HG03139 (cell line): ENCODE measurements at regions not wholly inside any gene's neighbourhood (a gene's known extent, or its start where the extent isn't known, plus 50 kb on each side); places are given as distances from the start of the nearest gene placed in this dataset.
"Not testable (repeated sequence)": the region's sequence is repeated elsewhere in the genome, so short reads cannot be mapped to it uniquely, and the experiment has no call there.

Source experiments
- ATAC-seq: cut with Tn5 transposase; IDR thresholded peaks from one replicate; pipeline ENCODE4 v1.9.1; 2021; ENCODE audit not compliant: unreplicated experiment

DNA sequence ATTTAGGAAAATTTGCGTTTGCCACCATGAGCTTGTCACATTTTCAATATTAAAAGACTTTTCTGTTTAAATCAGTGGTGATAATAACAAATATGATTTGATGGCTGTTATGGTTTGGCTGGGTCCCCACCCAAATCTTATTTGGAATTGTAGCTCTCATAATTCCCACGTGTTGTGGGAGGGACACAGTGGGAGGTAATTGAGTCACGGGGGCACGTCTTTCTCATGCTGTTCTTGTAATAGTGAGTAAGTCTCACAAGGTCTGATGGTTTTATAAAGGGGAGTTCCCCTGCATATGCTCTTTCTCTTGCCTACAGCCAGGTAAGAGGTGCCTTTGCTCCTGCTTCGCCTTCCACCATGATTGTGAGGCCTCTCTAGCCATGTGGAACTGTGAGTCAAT is 83.4 kb upstream of the RGPD4 start:
- ATAC-seq, result no peak

- no peak for ATAC-seq
Observed at GRCh38 chr2:107745100-107745499, 81.6 kb upstream of the RGPD4 start.

DNA sequence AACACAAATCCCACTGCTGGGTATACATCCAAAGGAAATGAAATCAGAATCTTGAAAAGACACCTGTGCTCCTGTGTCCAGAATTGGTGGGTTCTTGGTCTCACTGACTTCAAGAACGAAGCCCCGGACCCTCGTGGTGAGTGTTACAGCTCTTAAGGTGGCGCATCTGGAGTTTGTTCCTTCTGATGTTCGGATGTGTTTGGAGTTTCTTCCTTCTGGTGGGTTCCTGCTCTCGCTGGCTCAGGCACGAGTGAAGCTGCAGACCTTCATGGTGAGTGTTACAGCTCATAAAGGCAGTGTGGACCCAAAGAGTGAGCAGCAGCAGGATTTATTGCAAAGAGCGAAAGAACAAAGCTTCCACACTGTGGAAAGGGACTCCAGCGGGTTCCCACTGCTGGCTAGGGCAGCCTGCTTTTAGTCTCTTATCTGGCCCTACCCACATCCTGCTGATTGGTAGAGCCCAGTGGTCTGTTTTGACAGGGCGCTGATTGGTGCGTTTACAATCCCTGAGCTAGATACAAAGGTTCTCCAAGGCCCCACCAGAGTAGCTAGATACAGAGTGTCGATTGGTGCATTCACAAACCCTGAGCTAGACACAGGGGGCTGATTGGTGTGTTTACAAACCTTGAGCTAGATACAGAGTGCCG is 80.0 kb upstream of the RGPD4 start:
- not testable (repeated sequence) for ATAC-seq

DNA sequence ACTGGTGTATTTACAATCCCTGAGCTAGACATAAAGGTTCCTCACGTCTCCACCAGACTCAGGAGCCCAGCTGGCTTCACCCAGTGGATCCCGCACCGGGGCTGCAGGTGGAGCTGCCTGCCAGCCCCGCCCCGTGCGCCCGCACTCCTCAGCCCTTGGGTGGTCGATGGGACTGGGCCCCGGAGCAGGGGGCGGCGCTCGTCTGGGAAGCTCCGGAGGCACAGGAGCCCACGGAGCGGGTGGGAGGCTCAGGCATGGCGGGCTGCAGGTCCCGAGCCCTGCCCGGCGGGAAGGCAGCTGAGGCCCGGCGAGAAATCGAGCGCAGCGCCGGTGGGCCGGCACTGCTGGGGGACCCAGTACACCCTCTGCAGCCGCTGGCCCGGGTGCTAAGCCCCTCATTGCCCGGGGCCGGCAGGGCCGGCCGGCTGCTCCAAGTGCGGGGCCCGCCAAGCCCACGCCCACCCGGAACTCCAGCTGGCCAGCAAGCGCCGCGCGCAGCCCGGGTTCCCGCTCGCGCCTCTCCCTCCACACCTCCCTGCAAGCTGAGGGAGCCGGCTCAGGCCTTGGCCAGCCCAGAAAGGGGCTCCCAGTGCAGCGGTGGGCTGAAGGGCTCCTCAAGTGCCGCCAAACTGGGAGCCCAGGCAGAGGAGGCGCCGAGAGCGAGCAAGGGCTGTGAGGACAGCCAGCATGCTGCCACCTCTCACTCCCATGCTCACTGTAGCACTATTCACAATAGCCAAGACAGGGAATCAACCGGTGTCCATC is 79.3 kb upstream of the RGPD4 start:
- not testable (repeated sequence) for ATAC-seq

- ATAC-seq, result no peak
Observed at GRCh38 chr2:107747964-107748583, 78.6 kb upstream of the RGPD4 start.

DNA sequence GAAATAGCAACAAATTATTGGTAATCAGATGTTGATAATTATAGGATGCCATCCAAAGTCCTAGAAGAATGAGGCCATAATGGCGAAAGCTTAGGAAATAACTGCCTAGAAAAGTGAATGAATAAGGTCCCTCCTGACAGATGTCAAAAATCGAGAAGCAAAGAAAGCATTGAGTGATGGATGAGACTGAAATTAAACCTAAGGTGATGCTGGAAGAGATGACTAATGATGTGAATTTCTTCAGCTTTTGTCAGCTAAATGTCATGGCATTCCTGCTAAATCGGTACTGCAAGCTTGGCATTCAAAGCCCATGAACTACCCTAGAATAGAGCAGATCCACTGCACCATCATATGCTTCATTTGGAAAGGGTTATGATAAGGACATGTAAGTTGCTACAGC is 74.8 kb upstream of the RGPD4 start:
- ATAC-seq, result no peak

DNA sequence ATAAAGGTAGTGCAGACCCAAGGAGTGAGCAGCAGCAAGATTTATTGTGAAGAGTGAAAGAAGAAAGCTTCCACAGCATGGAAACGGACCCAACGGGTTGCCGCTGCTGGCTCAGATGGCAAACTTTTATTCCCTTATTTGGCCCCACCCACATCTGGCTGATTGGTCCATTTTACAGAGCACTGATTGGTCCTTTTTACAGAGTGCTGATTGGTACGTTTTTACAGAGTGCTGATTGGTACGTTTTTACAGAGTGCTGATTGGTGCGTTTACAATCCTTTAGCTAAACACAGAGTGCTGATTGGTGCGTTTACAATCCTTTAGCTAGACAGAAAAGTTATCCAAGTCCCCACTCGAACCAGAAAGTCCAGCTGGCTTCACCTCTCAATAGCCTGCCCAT is 72.9 kb upstream of the RGPD4 start:
- ATAC-seq, result not testable (repeated sequence)

DNA sequence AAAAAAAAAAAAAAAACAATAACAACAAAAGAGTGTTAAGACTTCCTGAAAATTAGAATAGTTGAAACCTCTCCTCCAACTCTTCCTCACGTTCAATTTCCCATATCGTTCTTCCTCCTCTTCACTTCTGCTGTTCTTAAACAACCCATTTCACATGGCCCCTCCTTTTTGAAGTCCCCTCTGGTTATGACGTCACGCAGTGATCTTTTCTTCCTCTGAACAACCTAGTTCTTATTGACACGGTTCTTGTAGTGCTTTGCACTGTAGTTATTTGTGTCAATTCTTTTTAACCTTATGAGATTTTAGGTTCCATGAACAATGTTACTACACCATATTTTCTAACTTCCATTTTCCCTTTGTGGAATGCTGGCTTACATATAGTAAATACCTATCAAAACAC is 69.5 kb upstream of the RGPD4 start:
- no peak for ATAC-seq

DNA sequence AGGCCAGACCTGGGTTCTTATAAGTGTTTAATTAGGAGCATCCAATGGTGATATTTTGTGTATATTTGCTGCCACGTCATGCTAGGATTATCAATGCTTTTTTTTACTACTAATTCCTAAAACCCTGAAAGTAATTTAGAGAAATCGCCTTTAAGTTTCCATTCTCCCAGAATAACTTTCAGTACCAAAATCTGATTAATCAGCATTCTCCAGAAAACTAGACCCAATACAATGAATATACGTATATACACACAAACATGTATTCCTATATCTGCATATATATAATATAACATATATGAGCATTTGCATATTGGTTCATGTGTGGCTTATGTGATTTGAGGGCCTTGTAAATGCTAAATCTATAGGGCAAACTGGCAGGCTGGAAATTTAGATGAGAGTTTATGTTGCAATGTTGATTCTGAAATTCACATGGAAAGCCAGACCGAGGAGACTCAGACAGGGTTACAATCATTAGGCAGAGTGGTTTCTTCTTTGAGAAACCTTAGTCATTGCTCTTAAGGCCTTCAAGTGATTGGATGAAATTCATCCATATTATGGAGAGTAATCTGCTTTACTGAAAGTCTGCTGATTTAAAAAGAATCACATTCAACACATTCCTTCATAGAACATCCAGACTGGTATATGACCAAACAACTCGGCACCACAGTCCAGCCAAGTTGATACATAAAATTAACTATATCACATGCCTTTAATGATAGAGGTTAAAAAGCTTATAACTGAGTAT is 65.9 kb upstream of the RGPD4 start:
- ATAC-seq, result no peak

DNA sequence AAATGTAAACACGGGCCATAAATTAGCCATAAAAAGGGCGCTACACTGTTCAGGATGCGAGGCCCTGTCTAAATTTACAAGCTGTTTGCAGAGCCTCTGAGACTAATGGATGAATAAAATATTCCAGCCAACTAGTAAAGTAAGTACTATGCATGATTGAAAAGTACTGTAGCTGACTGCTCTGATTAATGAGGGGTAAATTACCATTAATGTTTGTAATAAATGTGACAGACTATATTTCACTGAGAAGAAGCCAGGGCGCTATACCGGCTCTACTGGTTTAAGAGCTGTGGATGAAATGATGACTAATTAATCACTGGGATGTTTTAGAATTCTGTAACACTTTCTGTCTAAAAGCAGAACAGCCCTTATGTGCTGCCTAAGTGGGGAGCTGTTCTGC is 54.3 kb upstream of the RGPD4 start:
- no peak for ATAC-seq

GRCh38 chr2:107775211-107775610 is 51.5 kb upstream of the RGPD4 start:
- ATAC-seq, result no peak

GRCh38 chr2:107775791-107776190 is 50.9 kb upstream of the RGPD4 start:
- no peak for ATAC-seq

DNA sequence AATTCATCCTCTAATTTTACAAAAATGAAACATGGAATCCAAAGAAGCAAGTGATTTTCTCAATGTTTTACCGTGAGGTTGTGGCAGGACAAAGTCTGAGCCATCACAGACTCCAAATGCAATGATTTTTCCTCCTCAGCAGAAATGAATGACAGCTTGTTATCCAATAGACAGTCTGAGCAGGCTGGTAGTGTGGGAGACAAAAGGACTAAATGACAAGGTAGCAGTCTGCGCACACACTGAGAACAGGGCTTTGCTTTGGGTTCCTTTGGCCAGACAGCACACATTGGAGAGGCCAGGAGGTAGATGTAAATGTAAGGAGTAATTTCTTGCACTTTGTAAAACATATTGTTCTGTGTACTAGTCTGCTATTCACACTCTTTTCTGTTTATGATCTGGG is 50.3 kb upstream of the RGPD4 start:
- ATAC-seq, result no peak
